ENCODE measurements at regions not wholly inside any gene's neighbourhood (a gene's known extent, or its start where the extent isn't known, plus 50 kb on each side); places are given as distances from the start of the nearest gene placed in this dataset.

GRCh38 chr4:4775493-4776004 lies 83.9 kb upstream of the MSX1 start:
- TF ChIP-seq CTCF (IDR thresholded peaks at IDR 0.05; ENCODE audit: borderline replicate concordance, insufficient read depth, low read depth, low read length): no peak
- H3K4me3 ChIP-seq (ENCODE audit: low read depth, low read length): no peak overlapping the region

- H3K4me3 ChIP-seq (ENCODE audit: low read depth, low read length): no peak overlapping the region
- no peak for TF ChIP-seq CTCF (IDR thresholded peaks at IDR 0.05; ENCODE audit: borderline replicate concordance, insufficient read depth, low read depth, low read length)
Measured at GRCh38 chr4:4772534-4772933, 86.9 kb upstream of the MSX1 start.

- H3K4me3 ChIP-seq (ENCODE audit: low read depth, low read length): no peak overlapping the region
- TF ChIP-seq CTCF (IDR thresholded peaks at IDR 0.05; ENCODE audit: borderline replicate concordance, insufficient read depth, low read depth, low read length): no peak
Measured at GRCh38 chr4:4771160-4771559, 88.3 kb upstream of the MSX1 start.

GRCh38 chr4:4770610-4771009 lies 88.9 kb upstream of the MSX1 start:
- TF ChIP-seq CTCF (IDR thresholded peaks at IDR 0.05; ENCODE audit: borderline replicate concordance, insufficient read depth, low read depth, low read length): no peak

GRCh38 chr4:4766564-4766963 lies 92.9 kb upstream of the MSX1 start:
- TF ChIP-seq CTCF (IDR thresholded peaks at IDR 0.05; ENCODE audit: borderline replicate concordance, insufficient read depth, low read depth, low read length): no peak
- H3K4me3 ChIP-seq (ENCODE audit: low read depth, low read length): no peak overlapping the region

More at GRCh38 chr4:4770610-4771009, 88.9 kb upstream of the MSX1 start:
- no peak overlapping the region for H3K4me3 ChIP-seq (ENCODE audit: low read depth, low read length)

GRCh38 chr4:4765811-4766210 lies 93.7 kb upstream of the MSX1 start:
- TF ChIP-seq CTCF (IDR thresholded peaks at IDR 0.05; ENCODE audit: borderline replicate concordance, insufficient read depth, low read depth, low read length): no peak
- H3K4me3 ChIP-seq (ENCODE audit: low read depth, low read length): no peak overlapping the region

- no peak for TF ChIP-seq CTCF (IDR thresholded peaks at IDR 0.05; ENCODE audit: borderline replicate concordance, insufficient read depth, low read depth, low read length)
- H3K4me3 ChIP-seq (ENCODE audit: low read depth, low read length): no peak overlapping the region
Measured at GRCh38 chr4:4764558-4764905, 94.9 kb upstream of the MSX1 start.

All from GM12875 (cell line).